ENCODE measurements at regions not wholly inside any gene's neighbourhood (a gene's known extent, or its start where the extent isn't known, plus 50 kb on each side); places are given as distances from the start of the nearest gene placed in this dataset.

GRCh38 chr6:137981758-137982157 lies 114.7 kb downstream of the TNFAIP3 start:
- TF ChIP-seq, protein P1, sequence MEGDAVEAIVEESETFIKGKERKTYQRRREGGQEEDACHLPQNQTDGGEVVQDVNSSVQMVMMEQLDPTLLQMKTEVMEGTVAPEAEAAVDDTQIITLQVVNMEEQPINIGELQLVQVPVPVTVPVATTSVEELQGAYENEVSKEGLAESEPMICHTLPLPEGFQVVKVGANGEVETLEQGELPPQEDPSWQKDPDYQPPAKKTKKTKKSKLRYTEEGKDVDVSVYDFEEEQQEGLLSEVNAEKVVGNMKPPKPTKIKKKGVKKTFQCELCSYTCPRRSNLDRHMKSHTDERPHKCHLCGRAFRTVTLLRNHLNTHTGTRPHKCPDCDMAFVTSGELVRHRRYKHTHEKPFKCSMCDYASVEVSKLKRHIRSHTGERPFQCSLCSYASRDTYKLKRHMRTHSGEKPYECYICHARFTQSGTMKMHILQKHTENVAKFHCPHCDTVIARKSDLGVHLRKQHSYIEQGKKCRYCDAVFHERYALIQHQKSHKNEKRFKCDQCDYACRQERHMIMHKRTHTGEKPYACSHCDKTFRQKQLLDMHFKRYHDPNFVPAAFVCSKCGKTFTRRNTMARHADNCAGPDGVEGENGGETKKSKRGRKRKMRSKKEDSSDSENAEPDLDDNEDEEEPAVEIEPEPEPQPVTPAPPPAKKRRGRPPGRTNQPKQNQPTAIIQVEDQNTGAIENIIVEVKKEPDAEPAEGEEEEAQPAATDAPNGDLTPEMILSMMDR (IDR thresholded peaks at IDR 0.05), result no peak
- no peak for TF ChIP-seq POLR2A (IDR thresholded peaks at IDR 0.05)

All from sigmoid colon (tissue), 3 donors.